NCI-H1694 treated with DMSO at 0.1 percent for 48 hours (cell line): ENCODE measurements at regions not wholly inside any gene's neighbourhood (a gene's known extent, or its start where the extent isn't known, plus 50 kb on each side); places are given as distances from the start of the nearest gene placed in this dataset.

ENCODE experiments used
- DNase-seq: peaks from one replicate; lab custom pipeline; 2025; lab: John Stamatoyannopoulos, UW

DNA sequence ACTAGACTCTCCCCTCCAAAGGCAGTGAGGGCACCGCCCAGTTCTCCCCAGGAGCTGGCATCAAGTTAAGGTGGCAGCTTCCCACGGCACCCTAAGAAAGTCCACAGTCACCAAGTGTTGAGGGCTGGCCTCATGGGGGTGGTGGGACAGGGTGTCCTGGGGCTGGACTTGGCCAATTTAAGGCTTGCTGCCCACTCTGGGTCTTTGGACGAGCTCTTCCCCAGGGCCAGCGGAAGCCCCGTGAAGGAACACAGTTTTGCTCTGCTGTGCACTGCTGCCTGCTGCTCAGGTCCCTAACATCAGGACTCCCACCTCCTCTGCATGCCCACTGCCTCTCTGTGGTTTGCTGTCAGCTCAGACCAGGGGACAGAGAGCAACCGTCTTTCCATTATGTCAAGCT is 57.3 kb upstream of the TMEM72 start:
- no peak for DNase-seq

DNA sequence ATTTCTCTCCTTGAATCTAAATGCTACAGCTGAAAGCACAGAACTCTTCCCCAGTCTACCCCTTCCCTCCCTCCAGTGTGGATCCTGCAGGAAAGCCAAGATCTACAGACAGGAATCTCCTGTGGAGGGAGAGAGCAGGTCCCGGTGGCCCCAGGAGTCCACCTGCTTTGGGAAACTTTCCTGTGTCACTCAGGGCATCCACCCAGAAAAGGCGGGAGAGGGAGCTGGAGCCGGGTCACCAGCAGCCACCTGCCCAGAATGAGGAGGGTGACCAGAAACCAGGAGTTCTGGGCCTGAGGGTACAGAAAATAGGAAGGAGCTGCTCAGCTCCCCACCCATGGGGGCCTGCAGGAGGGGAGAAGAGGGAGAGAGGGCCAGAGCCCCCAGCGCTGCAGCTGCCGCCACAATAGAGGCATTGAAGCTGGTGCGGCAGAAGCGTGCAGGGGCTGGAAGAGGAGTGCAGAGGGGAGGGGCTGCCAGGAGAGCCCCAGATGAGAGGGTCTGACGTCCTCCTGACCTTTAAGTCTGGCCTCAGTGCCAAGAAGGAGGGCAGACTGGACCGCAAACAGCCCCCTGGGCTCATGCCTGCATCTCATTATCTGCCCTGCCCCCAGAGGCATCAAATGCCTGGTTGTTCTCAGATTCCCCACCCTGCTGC is 56.3 kb upstream of the TMEM72 start:
- DNase-seq, result no peak

DNA sequence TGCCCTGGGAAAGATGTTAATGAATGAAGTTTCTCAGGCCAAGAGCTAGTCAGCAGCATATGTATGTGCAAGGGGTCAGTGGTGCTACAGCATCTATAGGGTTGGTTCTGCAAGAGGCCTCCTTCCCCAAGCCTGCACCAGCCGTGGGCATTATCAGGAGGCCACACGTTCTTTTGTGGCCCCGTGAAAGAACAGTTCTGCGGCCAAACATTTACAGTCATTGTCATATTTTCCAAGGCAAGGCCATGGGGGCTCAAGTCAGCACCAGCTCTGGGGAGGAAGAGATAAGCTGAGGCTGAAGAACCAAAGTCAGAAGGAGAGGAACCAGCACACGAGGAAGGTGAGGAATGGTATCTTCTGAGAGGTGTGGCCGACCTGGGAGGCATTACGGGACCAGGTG is 54.4 kb upstream of the TMEM72 start:
- no peak for DNase-seq

DNA sequence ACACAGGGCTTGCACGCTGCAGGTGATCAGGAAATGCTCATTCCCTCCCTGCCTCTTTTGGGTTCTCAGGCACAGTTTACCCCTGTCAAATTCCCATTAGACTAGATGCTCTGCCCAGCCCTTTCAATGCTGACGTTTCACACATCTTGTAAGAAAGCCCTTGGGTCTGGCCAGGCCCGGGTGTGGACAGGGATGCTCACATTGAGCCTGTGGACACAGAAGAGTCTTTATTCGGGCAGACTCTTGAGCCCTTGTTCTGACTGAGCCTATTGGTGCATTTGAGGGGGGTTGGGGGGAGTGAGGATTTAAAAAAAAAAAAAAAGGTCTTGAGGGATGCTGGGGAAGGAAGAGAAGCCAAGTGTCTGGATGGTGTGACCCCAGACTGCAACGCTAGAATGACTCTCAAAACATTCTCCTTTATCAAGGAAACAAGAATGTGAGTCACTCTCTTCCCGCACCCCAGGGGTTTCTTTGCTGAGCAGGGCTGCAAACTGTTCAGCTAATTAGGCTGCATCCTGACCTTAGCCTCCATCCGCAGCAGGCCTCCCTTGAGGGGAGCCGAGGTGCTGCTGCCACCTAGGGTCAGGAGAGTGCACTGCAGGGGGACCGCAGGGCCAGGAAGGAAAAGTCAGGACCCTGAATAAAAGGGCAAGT is 53.6 kb upstream of the TMEM72 start:
- DNase-seq, result peak; percentile 16

DNA sequence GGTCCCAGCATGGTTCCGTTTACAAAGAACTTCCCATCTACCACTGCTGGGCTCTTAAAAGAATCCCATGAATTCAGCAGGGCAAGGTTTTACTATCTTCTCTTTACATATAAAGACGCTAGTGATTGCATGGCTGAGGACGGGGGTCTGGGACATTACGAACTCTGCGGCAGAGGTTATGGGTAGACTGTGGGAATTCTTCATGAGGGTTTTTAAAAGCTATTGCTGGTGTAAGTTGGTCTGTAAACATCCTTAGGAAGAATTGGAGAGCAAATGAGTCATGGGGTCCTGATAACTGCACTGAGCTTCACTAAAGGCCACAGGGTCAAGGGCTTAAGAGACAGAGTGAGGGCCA is 53.1 kb upstream of the TMEM72 start:
- DNase-seq, result no peak

DNA sequence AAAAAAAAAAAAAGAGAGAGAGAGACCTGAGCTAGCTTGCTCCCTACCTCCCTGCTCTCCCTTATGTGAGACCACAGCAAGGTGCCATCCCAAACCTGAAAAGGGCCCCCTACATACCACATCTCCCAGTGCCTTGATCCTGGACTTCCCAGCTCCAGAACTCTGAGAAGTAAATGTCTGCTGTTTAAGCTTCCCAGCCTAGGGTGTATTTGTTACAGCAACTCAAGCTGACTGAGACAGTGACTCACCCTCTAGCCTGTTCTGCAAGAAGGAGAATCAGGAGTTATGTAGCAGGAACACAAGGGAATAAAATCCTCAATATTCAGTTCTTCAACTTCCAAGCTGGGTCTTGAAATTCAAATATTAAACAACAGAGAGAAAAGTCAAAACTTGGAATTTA is 52.1 kb upstream of the TMEM72 start:
- no peak for DNase-seq

DNA sequence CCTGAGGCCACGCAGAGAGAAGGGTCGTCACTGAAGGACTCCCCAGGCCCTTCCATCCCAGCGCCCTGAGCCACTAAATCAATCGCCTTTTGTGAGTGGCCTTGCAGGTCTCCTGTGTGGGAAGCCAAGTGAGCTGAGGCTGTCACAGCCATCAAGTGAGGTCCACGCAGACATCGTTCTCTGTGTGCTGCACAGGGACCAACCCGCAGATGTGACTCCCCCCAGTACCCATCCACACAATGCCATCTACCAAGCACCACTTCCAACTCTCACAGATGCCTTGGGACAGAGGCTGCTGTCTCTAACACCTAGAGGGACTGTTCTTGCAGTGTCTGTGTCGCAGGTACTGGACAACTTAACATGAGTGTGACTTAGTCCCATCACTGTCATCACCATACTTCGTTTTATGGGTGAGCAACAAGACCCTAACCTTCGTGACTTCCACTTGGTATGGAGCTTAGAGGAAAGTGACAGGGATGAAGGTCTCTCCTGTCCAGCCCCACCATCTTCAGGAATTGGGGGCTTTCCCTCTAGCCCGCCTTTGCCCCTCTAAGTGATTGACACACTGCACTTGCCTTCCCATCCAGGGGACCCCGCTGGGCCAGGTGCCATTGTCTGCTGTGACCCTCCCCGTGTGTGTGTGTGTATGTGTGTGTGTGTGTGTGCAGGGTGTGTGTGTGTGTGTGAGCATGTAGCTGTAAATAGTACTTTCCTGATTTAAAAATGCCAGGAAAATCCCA is 51.4 kb upstream of the TMEM72 start:
- no peak for DNase-seq

DNA sequence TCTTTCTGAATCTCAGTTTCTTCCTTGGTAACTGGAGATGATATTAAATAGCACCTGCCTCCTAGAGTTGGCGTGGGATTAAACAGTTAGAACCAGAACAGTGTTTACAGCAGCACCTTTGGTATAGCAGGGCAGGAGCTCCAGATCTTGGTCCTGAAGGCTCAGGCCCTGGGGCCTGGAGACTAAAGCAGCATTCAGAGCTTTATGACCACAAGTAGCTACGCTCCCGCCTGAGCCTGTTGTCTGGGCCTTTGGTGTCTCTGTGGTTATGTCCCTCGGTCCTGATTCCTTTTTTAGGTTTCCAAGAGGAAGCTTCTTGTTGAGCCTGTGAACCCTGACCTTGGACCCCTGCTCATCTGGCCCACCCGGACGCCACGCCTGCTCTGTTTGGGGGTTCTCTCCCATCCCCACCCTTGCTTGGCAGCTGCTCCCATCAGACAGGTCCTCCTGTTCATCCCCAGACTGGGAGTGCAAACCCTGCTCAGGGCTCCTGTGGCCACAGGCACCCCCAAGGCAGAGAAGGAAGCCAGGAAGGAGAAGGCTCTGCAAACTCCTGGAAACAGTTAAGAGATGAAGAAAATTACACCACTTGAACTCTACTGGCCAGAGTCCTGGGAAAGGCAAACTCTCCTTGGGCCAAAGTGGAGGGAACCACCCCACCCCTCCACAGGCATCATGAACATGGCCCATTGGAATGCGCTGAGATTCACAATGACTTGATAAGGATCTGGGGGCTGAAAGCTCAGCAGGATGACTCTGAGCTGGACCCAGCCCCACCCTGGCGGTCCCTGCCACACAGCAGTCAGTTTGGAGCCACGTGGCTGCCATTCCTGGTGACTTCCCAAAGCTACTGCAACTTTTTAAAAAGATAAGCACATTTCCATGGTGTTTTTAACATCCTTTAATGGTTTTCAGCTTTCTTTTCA is 50.1 kb upstream of the TMEM72 start:
- DNase-seq, result no peak
